Posterior cingulate gyrus (tissue), 11 donors: ENCODE measurements at regions not wholly inside any gene's neighbourhood (a gene's known extent, or its start where the extent isn't known, plus 50 kb on each side); places are given as distances from the start of the nearest gene placed in this dataset.

Experiments used
- DNase-seq, 10 donors: peaks; one replicate each; pipeline versions ENCODE4 v3.0.0 to v3.0.0-alpha.2; 2020 to 2021; ENCODE audit warnings: mixed read lengths in 3 of 10
- intact Hi-C: fragments of 100-400 bp; cut with DNase I; formaldehyde crosslinking; loops from one replicate; pipeline ENCODE4 v1.15.1; 2023

GRCh38 chr9:93900971-93901861, 53.9 kb downstream of the BARX1 start:
- peak in 4 of 10 donors; percentile 4 to 69 (median 24) for DNase-seq
- intact Hi-C loops = no loop called here

- intact Hi-C loops = no loop called here
- DNase-seq = no peak
These were observed 54.7 kb downstream of the BARX1 start for GRCh38 chr9:93900436-93900819.

GRCh38 chr9:93899609-93900435, 55.3 kb downstream of the BARX1 start:
- DNase-seq = peak in 3 of 10 donors; percentile 0 to 67 (median 63)
- intact Hi-C loops = no loop called here

GRCh38 chr9:93898502-93899426, 56.4 kb downstream of the BARX1 start:
- intact Hi-C loops = no loop called here
- peak in 3 of 10 donors; percentile 12 to 71 (median 37) for DNase-seq

- peak in 1 of 10 donors; percentile 3 for DNase-seq
- intact Hi-C loops = no loop called here
These were observed 57.1 kb downstream of the BARX1 start for GRCh38 chr9:93898026-93898425.

- peak in 2 of 10 donors; percentile 42 to 62 for DNase-seq
- intact Hi-C loops = no loop called here
These were observed 57.8 kb downstream of the BARX1 start for GRCh38 chr9:93897075-93897970.

GRCh38 chr9:93896496-93897033, 58.6 kb downstream of the BARX1 start:
- intact Hi-C loops = no loop called here
- peak in 2 of 10 donors; percentile 31 to 36 for DNase-seq

GRCh38 chr9:93896093-93896492, 59.1 kb downstream of the BARX1 start:
- intact Hi-C loops = no loop called here
- peak in 2 of 10 donors; percentile 53 to 65 for DNase-seq

- peak in 1 of 10 donors; percentile 36 for DNase-seq
- intact Hi-C loops = no loop called here
These were observed 59.6 kb downstream of the BARX1 start for GRCh38 chr9:93895535-93895934.

- intact Hi-C loops = no loop called here
- peak in 2 of 10 donors; percentile 45 to 62 for DNase-seq
These were observed 60.5 kb downstream of the BARX1 start for GRCh38 chr9:93894691-93895079.

GRCh38 chr9:93893899-93894690, 61.1 kb downstream of the BARX1 start:
- peak in 2 of 10 donors; percentile 79 to 82 for DNase-seq
- intact Hi-C loops = no loop called here

GRCh38 chr9:93893194-93893593, 62.0 kb downstream of the BARX1 start:
- DNase-seq = no peak
- intact Hi-C loops = no loop called here

GRCh38 chr9:93892748-93893147, 62.4 kb downstream of the BARX1 start:
- DNase-seq = no peak
- intact Hi-C loops = no loop called here

GRCh38 chr9:93891549-93892310, 63.4 kb downstream of the BARX1 start:
- DNase-seq = peak in 2 of 10 donors; percentile 27 to 42
- intact Hi-C loops = no loop called here

- intact Hi-C loops = no loop called here
- peak in 2 of 10 donors; percentile 36 to 44 for DNase-seq
These were observed 64.1 kb downstream of the BARX1 start for GRCh38 chr9:93891050-93891449.

- DNase-seq = no peak
- intact Hi-C loops = no loop called here
These were observed 64.7 kb downstream of the BARX1 start for GRCh38 chr9:93890436-93890935.

GRCh38 chr9:93886911-93887310, 68.2 kb downstream of the BARX1 start:
- intact Hi-C loops = no loop called here
- DNase-seq = peak in 1 of 10 donors; percentile 57
